PC-9 (cell line): ENCODE measurements at regions not wholly inside any gene's neighbourhood (a gene's known extent, or its start where the extent isn't known, plus 50 kb on each side); places are given as distances from the start of the nearest gene placed in this dataset.

Experiments used
- BruUV-seq: library from RNA; stranded (reverse); fragments of 400-500 nt; replicated peaks from 2 replicates; lab custom pipeline; 2021; lab: Mats Ljungman, UMichigan
- CTCF ChIA-PET: fragments of 300-600 bp; sonication (Branson Sonifier 250); formaldehyde crosslinking; loops from one replicate; lab custom pipeline; 2022; ENCODE audit warnings: antibody characterized with exemption; lab: Charles Lee
- POLR2A ChIA-PET: fragments of 300-600 bp; sonication (Branson Sonifier 250); formaldehyde crosslinking; loops from one replicate; lab custom pipeline; 2022; ENCODE audit warnings: antibody characterized with exemption; ENCODE audit not compliant: unreplicated experiment; lab: Charles Lee
- DNase-seq, 2 experiments: peaks; one replicate each; pipeline versions ENCODE4 v3.0.0 to v3.0.0-alpha.2; 2015 to 2022; ENCODE audit warnings: mixed read lengths in 1 of 2
- H2AFZ ChIP-seq: fragments of 200-600 bp; sonication (generic); 2 replicates; pipeline ENCODE4 v1.8.1; 2017; ENCODE audit warnings: antibody characterized with exemption
- H3F3A ChIP-seq: fragments of 200-600 bp; sonication (generic); 2 replicates; pipeline ENCODE4 v1.8.1; 2017; ENCODE audit warnings: antibody characterized with exemption, mild to moderate bottlenecking, low read depth; ENCODE audit not compliant: insufficient read depth
- H3K27ac ChIP-seq: fragments of 200-600 bp; sonication (generic); 2 replicates; pipeline ENCODE4 v1.6.1; 2016; ENCODE audit warnings: mixed run types
- H3K27me3 ChIP-seq: fragments of 200-600 bp; sonication (generic); 2 replicates; pipeline ENCODE4 v1.6.1; 2016; ENCODE audit warnings: low read depth, mixed run types; ENCODE audit not compliant: insufficient read depth
- H3K36me3 ChIP-seq: fragments of 200-600 bp; sonication (generic); 2 replicates; pipeline ENCODE4 v1.6.1; 2016; ENCODE audit warnings: low read depth, mixed run types
- H3K4me1 ChIP-seq: fragments of 200-600 bp; sonication (generic); replicated peaks from 2 replicates; pipeline ENCODE4 v1.6.1; 2016; ENCODE audit warnings: mixed run types; ENCODE audit not compliant: insufficient read depth
- H3K4me2 ChIP-seq: fragments of 200-600 bp; sonication (generic); 2 replicates; pipeline ENCODE4 v1.6.1; 2017; ENCODE audit warnings: mixed run types
- H3K4me3 ChIP-seq: fragments of 200-600 bp; sonication (generic); 2 replicates; pipeline ENCODE4 v1.6.1; 2016; ENCODE audit warnings: mixed run types
- H3K79me2 ChIP-seq: fragments of 200-600 bp; sonication (generic); 2 replicates; pipeline ENCODE4 v1.6.1; 2017; ENCODE audit warnings: low read depth, mixed run types
- H3K9me2 ChIP-seq: fragments of 200-600 bp; sonication (generic); 2 replicates; pipeline ENCODE4 v1.8.1; 2017; ENCODE audit warnings: mild to moderate bottlenecking; ENCODE audit not compliant: insufficient read depth
- H3K9me3 ChIP-seq: fragments of 200-600 bp; sonication (generic); 2 replicates; pipeline ENCODE4 v1.8.1; 2016; ENCODE audit warnings: low read depth; ENCODE audit not compliant: insufficient read depth
- H4K20me1 ChIP-seq: fragments of 200-600 bp; sonication (generic); 2 replicates; pipeline ENCODE4 v1.8.1; 2017; ENCODE audit not compliant: insufficient read depth
- CTCF ChIP-seq: fragments of 200-600 bp; sonication (generic); conservative IDR thresholded peaks from 2 replicates; pipeline ENCODE4 v1.6.1; 2017; ENCODE audit warnings: mixed run types, antibody characterized with exemption, mild to moderate bottlenecking, moderate library complexity
- EZH2 ChIP-seq: fragments of 200-600 bp; sonication (generic); IDR thresholded peaks from 2 replicates; pipeline ENCODE4 v1.8.0; 2017; ENCODE audit warnings: antibody characterized with exemption, low read depth
- intact Hi-C: fragments of 100-400 bp; cut with micrococcal nuclease; formaldehyde crosslinking; loops from one replicate; pipeline ENCODE4 v1.10.0; 2022; ENCODE audit not compliant: unreplicated experiment

GRCh38 chr11:20250644-20251247 is 90.5 kb upstream of the DBX1 start:
- no peaks in the 10 kb centered on the region for H3K79me2 ChIP-seq
- ChIA-PET POLR2A (no interaction called here), CTCF (interaction anchor here (0.5 kb wide), 1 partner anchor 173 kb away, joined by 4 read pairs; no protein-coding TSS in a partner anchor)
- TF ChIP-seq EZH2 (no peak), CTCF (no peak)
- no peaks in the 10 kb centered on the region for H4K20me1 ChIP-seq
- no peaks in the 10 kb centered on the region for H3K4me1 ChIP-seq
- H3K9me3 ChIP-seq, result no peaks in the 10 kb centered on the region
- intact Hi-C loops, result no loop called here
- H3K9me2 ChIP-seq, result no peaks in the 10 kb centered on the region
- no peak overlapping the region for H3K27ac ChIP-seq
- H3F3A ChIP-seq, result no peaks in the 10 kb centered on the region
- no peak overlapping the region for H3K4me3 ChIP-seq
- no peak overlapping the region for H2AFZ ChIP-seq
- H3K36me3 ChIP-seq, result no peaks in the 10 kb centered on the region
- DNase-seq, result no peak
- no TSS peak for BruUV-seq
- peaks cover 67% of the 10 kb centered on the region for H3K27me3 ChIP-seq
- no peak overlapping the region for H3K4me2 ChIP-seq

GRCh38 chr11:20249796-20250195 is 89.5 kb upstream of the DBX1 start:
- Histone ChIP-seq H3K79me2 (no peaks in the 10 kb centered on the region), H3K9me2 (no peaks in the 10 kb centered on the region), H3K36me3 (no peaks in the 10 kb centered on the region), H3K27me3 (peaks cover 73% of the 10 kb centered on the region), H3F3A (no peaks in the 10 kb centered on the region), H4K20me1 (no peaks in the 10 kb centered on the region), H3K4me1 (no peaks in the 10 kb centered on the region), H3K4me2 (no peak overlapping the region), H3K4me3 (no peak overlapping the region), H3K27ac (no peak overlapping the region), H3K9me3 (no peaks in the 10 kb centered on the region), H2AFZ (no peak overlapping the region)
- intact Hi-C loops, result no loop called here
- TF ChIP-seq EZH2, result no peak
- TF ChIP-seq CTCF, result no peak
- ChIA-PET POLR2A (no interaction called here), CTCF (no interaction called here)
- no peak for DNase-seq
- no TSS peak for BruUV-seq

GRCh38 chr11:20249378-20249777 is 89.1 kb upstream of the DBX1 start:
- Histone ChIP-seq H3K36me3 (no peaks in the 10 kb centered on the region), H3K9me3 (no peaks in the 10 kb centered on the region), H3K4me1 (no peaks in the 10 kb centered on the region), H2AFZ (no peak overlapping the region), H3K27me3 (peaks cover 77% of the 10 kb centered on the region), H3K4me2 (no peak overlapping the region), H3F3A (no peaks in the 10 kb centered on the region), H3K79me2 (no peaks in the 10 kb centered on the region), H3K4me3 (no peak overlapping the region), H4K20me1 (no peaks in the 10 kb centered on the region), H3K27ac (no peak overlapping the region), H3K9me2 (no peaks in the 10 kb centered on the region)
- TF ChIP-seq CTCF (no peak), EZH2 (no peak)
- no TSS peak for BruUV-seq
- no peak for DNase-seq
- CTCF ChIA-PET, result no interaction called here
- intact Hi-C loops, result no loop called here
- POLR2A ChIA-PET, result no interaction called here
